ENCODE measurements at regions not wholly inside any gene's neighbourhood (a gene's known extent, or its start where the extent isn't known, plus 50 kb on each side); places are given as distances from the start of the nearest gene placed in this dataset.

- TF ChIP-seq CTCF (IDR thresholded peaks at IDR 0.05) (no peak), POLR2A (IDR thresholded peaks at IDR 0.05) (no peak), EP300 (IDR thresholded peaks at IDR 0.05) (no peak)
Measured at GRCh38 chr9:88684046-88684445, 149.1 kb downstream of the NXNL2 start.

Data from ovary (tissue), 3 donors.